Ovary (tissue), 3 donors: ENCODE measurements at regions not wholly inside any gene's neighbourhood (a gene's known extent, or its start where the extent isn't known, plus 50 kb on each side); places are given as distances from the start of the nearest gene placed in this dataset.

Experiments used
- CTCF ChIP-seq, 3 donors: fragments of 450-650 bp in 2 of 3; fragments of 200-600 bp in 1 of 3; IDR thresholded peaks; one replicate each; pipeline versions ENCODE4 v1.5.1 to v1.8.0; 2016 to 2022; ENCODE audit warnings: antibody characterized with exemption in 3 of 3, mild to moderate bottlenecking in 1 of 3
- POLR2A ChIP-seq: fragments of 450-650 bp; IDR thresholded peaks from one replicate; pipeline ENCODE4 v1.6.1; 2017; ENCODE audit warnings: antibody characterized with exemption, mild to moderate bottlenecking, moderate library complexity
- donor health status: DM: no; HTN: no; CAD: no.

GRCh38 chr1:213723187-213723586 is 264.6 kb upstream of the PROX1 start:
- TF ChIP-seq CTCF (IDR thresholded peaks at IDR 0.05) (no peak), POLR2A (no peak)
